Adrenal gland (tissue), 9 donors: ENCODE measurements at regions not wholly inside any gene's neighbourhood (a gene's known extent, or its start where the extent isn't known, plus 50 kb on each side); places are given as distances from the start of the nearest gene placed in this dataset.
A peak's percentile ranks its signal among the peaks of the same experiment; 100 is the strongest.

Experiments
- DNase-seq, 7 donors: peaks; one replicate each; pipeline ENCODE4 v3.0.0-alpha.2; 2019 to 2020
- H3K27ac ChIP-seq, 5 donors: fragments of 200-600 bp; sonication (generic) in 4 of 5; 1 replicate in 3 of 5; 2 replicates in 2 of 5; pipeline versions ENCODE4 v1.5.1 to v1.8.0; 2016 to 2020; ENCODE audit warnings: mild to moderate bottlenecking in 1 of 5
- H3K27me3 ChIP-seq: fragments of 200-600 bp; 2 replicates; pipeline ENCODE4 v1.8.0; 2021
- H3K36me3 ChIP-seq, 2 donors: fragments of 200-600 bp; replicated peaks in 1 of 2; 1 replicate in 1 of 2; 2 replicates in 1 of 2; pipeline versions ENCODE4 v1.5.1 to v1.8.0; 2018 to 2022
- H3K4me1 ChIP-seq, 2 donors: fragments of 200-600 bp; replicated peaks in 1 of 2; 1 replicate in 1 of 2; 2 replicates in 1 of 2; pipeline versions ENCODE4 v1.5.1 to v1.8.0; 2018 to 2021
- H3K4me3 ChIP-seq, 4 donors: fragments of 200-600 bp; sonication (generic) in 3 of 4; one replicate each; pipeline ENCODE4 v1.5.1; 2016 to 2018
- H3K9me3 ChIP-seq, 3 donors: fragments of 200-600 bp; sonication (generic) in 1 of 3; replicated peaks in 1 of 3; 1 replicate in 2 of 3; 2 replicates in 1 of 3; pipeline versions ENCODE4 v1.5.1 to v1.8.0; 2016 to 2021
- POLR2A ChIP-seq, 2 donors: fragments of 450-650 bp; IDR thresholded peaks; one replicate each; pipeline ENCODE4 v1.6.1; 2017; ENCODE audit warnings: antibody characterized with exemption in 2 of 2, mild to moderate bottlenecking in 2 of 2, moderate library complexity in 1 of 2
- WGBS, 4 donors: extraction: QIAGEN DNeasy Blood & Tissue Kit in 2 of 4; methylation state at CpG; one replicate each; pipeline versions ENCODE4 v1.1.5 to v1.1.7; 2013 to 2017; 5-methylcytosine and 5-hydroxymethylcytosine counted together
- intact Hi-C, 2 donors: fragments of 100-400 bp; cut with DNase I; formaldehyde crosslinking; loops; one replicate each; pipeline versions ENCODE4 v1.14.1 to v1.15.0; 2022 to 2023
- TF ChIP-seq, protein P1 (sequence below), 6 experiments: fragments of 450-650 bp in 4 of 6; fragments of 200-600 bp in 2 of 6; sonication (generic) in 1 of 6; IDR thresholded peaks; 1 replicate in 5 of 6; 2 replicates in 1 of 6; pipeline versions ENCODE4 v1.5.1 to v1.8.0; 2016 to 2021; ENCODE audit warnings: antibody characterized with exemption in 6 of 6, mild to moderate bottlenecking in 2 of 6, moderate library complexity in 1 of 6
- donor health status: healthy with polysubstance abuse.
- donor health status: Bipolar disorder and iron deficiency.
- donor health status: DM: yes; HTN: yes; CAD: no.
- donor health status: DM: no; HTN: no; CAD: no.
- donor health status: DM: no; HTN: no; CAD: no.

DNA sequence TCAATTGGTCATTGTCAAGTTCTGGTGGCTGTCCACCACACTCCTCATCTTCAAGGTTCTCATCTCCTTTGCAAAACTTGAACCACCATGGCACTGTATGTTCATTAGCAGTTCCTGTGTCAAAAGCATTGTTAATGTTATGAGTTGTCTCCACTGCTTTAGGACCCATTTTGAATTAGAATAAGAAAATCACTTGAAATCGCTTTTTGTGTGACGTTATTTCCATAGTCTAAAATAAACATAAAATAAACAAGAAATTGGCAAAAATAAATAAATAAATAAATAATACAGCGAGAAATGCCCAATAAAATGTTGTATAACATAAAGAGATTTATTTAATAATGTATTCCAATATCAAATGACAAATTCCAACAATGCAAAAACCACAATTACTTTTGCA is 195.5 kb upstream of the CDC14C start:
- H3K27ac ChIP-seq = no peak overlapping the region
- no peaks in the 10 kb centered on the region for H3K36me3 ChIP-seq
- H3K4me1 ChIP-seq = no peaks in the 10 kb centered on the region
- WGBS, 4 donors = 79 to 84% (median 82%) methylated on average over 3 of the region's 3 CpGs
- no peak overlapping the region for H3K4me3 ChIP-seq
- TF ChIP-seq, protein P1, sequence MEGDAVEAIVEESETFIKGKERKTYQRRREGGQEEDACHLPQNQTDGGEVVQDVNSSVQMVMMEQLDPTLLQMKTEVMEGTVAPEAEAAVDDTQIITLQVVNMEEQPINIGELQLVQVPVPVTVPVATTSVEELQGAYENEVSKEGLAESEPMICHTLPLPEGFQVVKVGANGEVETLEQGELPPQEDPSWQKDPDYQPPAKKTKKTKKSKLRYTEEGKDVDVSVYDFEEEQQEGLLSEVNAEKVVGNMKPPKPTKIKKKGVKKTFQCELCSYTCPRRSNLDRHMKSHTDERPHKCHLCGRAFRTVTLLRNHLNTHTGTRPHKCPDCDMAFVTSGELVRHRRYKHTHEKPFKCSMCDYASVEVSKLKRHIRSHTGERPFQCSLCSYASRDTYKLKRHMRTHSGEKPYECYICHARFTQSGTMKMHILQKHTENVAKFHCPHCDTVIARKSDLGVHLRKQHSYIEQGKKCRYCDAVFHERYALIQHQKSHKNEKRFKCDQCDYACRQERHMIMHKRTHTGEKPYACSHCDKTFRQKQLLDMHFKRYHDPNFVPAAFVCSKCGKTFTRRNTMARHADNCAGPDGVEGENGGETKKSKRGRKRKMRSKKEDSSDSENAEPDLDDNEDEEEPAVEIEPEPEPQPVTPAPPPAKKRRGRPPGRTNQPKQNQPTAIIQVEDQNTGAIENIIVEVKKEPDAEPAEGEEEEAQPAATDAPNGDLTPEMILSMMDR (IDR thresholded peaks at IDR 0.05) = no peak
- no peak for TF ChIP-seq POLR2A (IDR thresholded peaks at IDR 0.05)
- intact Hi-C loops = no loop called here
- DNase-seq = no peak
- H3K9me3 ChIP-seq = no peaks in the 10 kb centered on the region
- H3K27me3 ChIP-seq = no peaks in the 10 kb centered on the region

DNA sequence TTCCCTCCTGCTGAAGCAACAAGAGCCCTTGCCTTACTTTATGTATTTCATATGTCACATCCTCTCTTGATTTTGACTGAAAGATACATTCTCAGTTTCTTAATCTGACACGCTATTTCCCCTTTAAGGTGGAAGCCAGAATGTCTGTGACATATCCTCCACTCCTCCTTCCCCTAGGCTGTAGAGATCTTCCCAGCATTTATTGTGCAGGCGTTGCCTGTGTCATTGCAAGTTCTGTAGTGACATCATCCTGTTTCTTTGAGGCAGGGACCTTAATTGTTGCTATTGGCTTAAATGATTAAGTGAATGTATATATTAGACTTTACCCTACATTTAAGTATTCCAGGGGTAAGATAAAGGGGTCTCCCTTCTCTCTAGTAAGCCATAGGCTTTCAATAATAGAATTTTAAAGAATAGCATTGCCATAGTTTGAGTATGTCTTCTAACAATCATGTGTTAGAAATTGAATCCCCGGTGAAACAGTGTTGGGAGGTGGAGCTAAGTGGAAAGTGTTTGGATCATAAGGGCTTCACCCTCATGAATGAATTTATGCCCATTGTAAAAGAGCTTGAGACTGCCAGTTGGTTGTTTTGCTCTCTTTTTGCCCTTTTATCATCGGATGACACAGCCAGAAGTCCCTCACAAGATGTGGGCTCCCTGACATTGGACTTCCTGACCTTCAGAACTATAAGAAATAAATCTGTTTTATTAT is 189.5 kb upstream of the CDC14C start:
- Histone ChIP-seq H3K4me1 (no peaks in the 10 kb centered on the region), H3K9me3 (no peaks in the 10 kb centered on the region), H3K4me3 (no peak overlapping the region), H3K27me3 (no peaks in the 10 kb centered on the region), H3K36me3 (no peaks in the 10 kb centered on the region), H3K27ac (no peak overlapping the region)
- TF ChIP-seq POLR2A (IDR thresholded peaks at IDR 0.05) = no peak
- TF ChIP-seq, protein P1 (IDR thresholded peaks at IDR 0.05) = no peak
- no peak for DNase-seq
- intact Hi-C loops = no loop called here
- WGBS, 4 donors = 43 to 52% (median 46%) methylated on average over 4 of the region's 4 CpGs

DNA sequence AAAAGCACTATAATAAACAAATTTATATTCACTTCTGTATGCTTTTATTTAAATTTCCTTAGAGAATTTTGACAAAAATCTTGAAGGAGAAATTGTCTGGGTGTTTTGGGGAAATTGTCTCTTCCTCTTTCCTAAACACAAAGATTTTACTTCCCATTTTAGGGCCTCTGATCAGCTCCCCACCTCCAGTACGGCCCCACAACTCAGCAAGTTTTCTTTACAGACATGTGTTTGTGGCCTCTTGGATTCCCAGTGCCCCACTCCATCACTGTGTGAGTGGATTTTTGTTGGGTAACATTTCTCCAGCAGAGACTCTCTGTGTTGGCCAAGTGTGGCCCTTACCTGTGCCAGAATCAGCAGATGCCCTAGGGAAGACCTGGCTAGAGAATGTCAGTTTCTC is 182.8 kb upstream of the CDC14C start:
- no peaks in the 10 kb centered on the region for H3K9me3 ChIP-seq
- 28 to 41% (median 37%) methylated on average over 1 of the region's 1 CpG for WGBS, 4 donors
- DNase-seq = peak in 2 of 7 donors; percentile 9 to 11
- no peak overlapping the region for H3K27ac ChIP-seq
- TF ChIP-seq POLR2A (IDR thresholded peaks at IDR 0.05) = no peak
- H3K27me3 ChIP-seq = no peaks in the 10 kb centered on the region
- intact Hi-C loops = no loop called here
- no peaks in the 10 kb centered on the region for H3K4me1 ChIP-seq
- no peaks in the 10 kb centered on the region for H3K36me3 ChIP-seq
- H3K4me3 ChIP-seq = no peak overlapping the region

DNA sequence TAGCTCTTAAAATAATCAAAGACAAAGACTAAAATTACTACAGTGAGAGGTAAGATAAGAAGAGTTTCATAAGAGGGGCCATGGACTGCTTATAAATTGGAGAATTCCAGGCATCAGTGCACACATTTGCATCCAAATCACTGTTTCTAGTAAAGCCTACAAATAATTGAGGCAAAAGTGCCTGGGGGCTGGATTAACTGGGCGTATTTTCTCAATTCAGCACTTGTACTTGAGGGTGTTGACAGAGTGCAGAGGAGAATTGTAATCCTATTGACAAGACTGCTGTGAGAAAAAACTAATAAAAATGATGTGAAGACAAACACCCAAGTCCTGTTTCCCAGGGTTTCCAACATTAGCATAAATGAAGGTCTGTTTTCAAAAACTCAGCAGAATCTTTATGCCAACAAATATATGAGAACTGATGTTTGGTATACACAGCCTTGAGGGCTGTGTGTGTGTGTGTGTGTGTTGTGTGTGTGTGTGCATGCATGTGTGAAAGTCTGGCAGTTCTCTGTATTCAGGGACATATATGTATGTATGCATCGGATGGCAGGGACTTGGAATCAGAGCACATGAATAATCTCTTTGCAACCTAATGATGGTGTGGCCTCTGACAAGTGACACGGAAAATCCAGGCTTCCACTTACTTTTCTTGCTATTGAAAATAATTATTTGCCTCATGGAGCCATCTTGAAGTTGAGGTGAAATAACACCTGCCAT is 182.1 kb upstream of the CDC14C start:
- no peaks in the 10 kb centered on the region for H3K9me3 ChIP-seq
- intact Hi-C loops = no loop called here
- DNase-seq = no peak
- H3K4me1 ChIP-seq = no peaks in the 10 kb centered on the region
- H3K27ac ChIP-seq = no peak overlapping the region
- H3K36me3 ChIP-seq = no peaks in the 10 kb centered on the region
- 66 to 80% (median 72%) methylated on average over 3 of the region's 3 CpGs for WGBS, 4 donors
- no peaks in the 10 kb centered on the region for H3K27me3 ChIP-seq
- H3K4me3 ChIP-seq = no peak overlapping the region
- TF ChIP-seq, protein P1 (IDR thresholded peaks at IDR 0.05) = no peak
- TF ChIP-seq POLR2A (IDR thresholded peaks at IDR 0.05) = no peak
